ENCODE measurements at regions not wholly inside any gene's neighbourhood (a gene's known extent, or its start where the extent isn't known, plus 50 kb on each side); places are given as distances from the start of the nearest gene placed in this dataset.

DNA sequence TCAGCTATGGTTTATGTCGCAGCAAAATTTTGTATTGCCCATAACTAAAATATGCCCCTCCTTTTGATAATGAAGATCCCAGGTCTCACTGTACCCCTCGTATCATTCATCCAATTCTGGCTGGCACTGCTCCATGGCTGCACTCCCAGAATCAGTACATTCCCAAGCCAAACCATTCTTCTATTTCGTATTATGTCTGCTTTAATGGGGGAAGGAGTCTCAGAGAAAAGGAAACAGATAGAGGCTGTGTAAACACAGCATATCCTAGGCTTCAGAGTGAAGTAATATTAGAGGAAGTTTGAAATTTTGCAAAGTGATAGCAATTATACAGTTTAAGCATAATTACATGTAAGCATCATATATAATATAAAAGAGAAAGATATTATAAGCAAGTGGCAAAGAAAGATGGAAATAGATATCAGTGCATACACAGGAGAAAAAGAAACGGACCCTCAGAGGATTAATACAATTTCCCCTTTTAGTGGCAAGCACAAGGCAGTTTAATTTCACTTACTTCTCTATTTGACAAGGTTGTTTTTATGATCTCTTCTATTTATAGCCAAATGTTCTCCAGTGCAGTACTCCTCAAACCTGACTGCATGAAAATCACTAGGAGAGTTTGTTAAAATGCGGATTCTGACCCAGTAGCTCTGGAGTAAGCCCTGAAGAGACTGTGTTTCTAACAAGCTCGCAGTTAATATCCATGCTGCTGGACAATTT is 56.5 kb upstream of the TENT5A start:
- DNase-seq = no peak

DNA sequence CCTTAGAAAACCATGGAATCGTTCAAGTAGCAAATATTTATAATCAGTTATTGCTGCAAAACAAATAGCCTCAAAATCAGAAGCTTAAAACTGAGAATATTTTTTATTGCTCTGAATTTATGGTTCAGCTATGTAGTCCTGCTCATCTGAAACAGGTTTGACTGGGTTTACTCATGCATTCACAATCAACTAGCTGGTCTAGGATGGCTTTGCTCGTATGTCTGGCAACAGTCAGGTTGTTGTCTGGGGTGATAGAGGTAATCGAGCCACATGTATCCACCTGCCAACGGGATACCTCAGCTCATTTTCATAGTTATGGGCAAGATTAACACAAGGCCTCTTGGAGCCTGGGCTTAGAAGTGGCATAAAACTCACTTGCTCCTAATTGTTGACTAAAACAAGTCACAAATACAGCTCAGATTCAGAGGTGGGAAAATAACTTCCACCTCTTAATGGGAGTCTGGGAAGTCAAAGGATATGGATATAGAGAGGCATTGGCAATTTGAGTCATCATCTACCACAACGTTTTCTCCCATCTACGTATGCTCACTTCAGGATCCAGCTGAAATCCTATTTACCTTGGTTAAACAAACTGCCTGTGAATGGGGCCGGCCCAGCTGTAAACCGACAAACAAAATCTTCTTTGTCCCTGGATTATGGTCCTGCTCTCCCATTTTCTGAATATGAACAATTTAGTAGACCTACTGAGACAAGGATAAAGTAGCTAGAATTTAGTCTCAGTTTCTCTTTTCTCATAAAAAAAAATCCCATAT is 54.5 kb upstream of the TENT5A start:
- DNase-seq = no peak

DNA sequence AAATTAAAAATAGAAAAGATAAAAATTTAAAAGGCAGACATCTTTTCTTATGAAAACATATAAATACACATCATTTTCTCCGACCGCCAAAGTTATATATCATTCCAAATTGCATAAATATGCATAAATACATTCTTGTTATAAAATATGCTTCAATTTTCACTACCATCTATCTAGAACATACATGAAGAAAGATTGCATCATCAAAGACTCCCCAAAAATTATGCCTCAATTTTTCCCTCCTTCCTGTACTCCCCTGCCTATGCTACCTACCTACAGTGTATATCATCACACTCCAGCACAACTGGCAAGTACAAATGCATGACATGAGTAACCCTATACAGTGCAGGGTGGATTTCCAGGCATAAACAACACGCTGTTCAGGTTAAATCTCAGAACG is 49.9 kb upstream of the TENT5A start:
- DNase-seq = no peak
